Sciatic nerve (tissue), 2 donors: ENCODE measurements at regions not wholly inside any gene's neighbourhood (a gene's known extent, or its start where the extent isn't known, plus 50 kb on each side); places are given as distances from the start of the nearest gene placed in this dataset.
"Not testable (repeated sequence)": the region's sequence is repeated elsewhere in the genome, so short reads cannot be mapped to it uniquely, and the experiment has no call there.

Source experiments
- ATAC-seq: fragments of 200-7000 bp; cut with Tn5 transposase; one replicate; pipeline ENCODE4 v1.9.1; 2020; ENCODE audit warnings: mild to moderate bottlenecking, moderate library complexity
- DNase-seq: peaks from one replicate; pipeline ENCODE4 v3.0.0-alpha.2; 2020; ENCODE audit warnings: low spot score
- intact Hi-C: fragments of 100-400 bp; cut with DNase I; formaldehyde crosslinking; loops from one replicate; pipeline ENCODE4 v1.14.2; 2022
- donor health status: DM: no; HTN: no; CAD: no.
- donor health status: DM: no; HTN: no; CAD: no.

GRCh38 chr7:88628363-88629085 lies 131.0 kb upstream of the ZNF804B start:
- ATAC-seq = no peak
- DNase-seq = no peak
- intact Hi-C loops = no loop called here

DNA sequence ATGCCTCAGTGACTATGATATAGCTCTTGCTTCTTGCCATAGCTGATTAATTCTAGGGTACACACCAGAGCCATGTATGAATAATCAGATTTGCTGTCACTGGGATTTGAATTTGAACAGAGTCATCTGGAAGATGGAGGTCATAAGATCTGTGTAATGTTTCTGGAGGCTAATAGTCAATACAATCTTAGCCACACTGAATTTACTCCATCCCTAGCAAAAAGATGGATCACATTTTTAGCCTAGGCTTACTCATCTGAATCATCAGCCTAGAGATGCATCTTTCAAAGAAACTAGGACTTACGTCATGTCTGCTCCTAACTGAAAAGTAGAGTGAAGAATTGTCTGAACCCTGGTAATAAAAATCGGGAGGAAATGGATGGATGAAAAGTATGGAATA lies 142.3 kb upstream of the ZNF804B start:
- intact Hi-C loops = no loop called here
- DNase-seq = no peak
- no peak for ATAC-seq

DNA sequence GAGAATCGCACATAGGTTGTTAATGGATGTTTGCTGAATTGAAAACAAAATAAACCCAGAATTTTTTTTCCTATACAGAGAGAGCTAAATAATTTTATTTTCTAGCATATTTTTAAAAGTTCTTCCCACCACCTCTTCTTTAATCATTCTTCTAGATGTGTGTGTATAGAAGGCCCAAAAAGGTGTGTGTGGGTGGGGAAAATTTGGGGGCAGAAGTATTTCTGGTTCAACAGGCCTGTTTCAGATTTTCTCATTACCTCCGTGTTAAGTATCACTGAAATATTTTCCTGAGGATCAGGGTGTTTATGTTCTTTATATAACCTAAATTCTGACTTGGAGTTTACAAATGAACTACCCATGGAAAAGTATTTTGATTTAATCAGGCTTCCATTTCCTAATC lies 144.2 kb upstream of the ZNF804B start:
- no peak for DNase-seq
- ATAC-seq = no peak
- intact Hi-C loops = no loop called here

- DNase-seq (no peak), ATAC-seq (no peak)
- intact Hi-C loops = no loop called here
Measured at GRCh38 chr7:88614736-88615135, 144.8 kb upstream of the ZNF804B start.

DNA sequence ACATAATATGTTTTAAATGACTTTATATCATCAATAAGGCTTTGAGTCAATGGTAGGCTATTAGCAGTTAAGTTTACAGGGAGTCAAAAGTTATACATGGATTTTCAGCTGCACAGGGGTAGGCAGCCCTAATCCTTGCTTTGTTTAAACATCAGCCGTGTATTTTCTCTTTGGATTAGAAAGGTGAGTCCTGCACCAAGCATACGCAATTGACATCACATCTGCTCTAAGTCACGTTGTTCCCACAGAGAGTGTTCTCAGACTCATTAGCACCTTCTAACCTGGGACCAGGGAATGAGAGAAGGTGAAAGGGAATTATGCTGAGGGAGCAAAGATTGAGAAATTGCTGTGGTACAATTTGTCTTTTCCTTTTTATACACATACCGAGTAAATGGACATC lies 148.6 kb upstream of the ZNF804B start:
- no peak for ATAC-seq
- DNase-seq = no peak
- intact Hi-C loops = no loop called here

DNA sequence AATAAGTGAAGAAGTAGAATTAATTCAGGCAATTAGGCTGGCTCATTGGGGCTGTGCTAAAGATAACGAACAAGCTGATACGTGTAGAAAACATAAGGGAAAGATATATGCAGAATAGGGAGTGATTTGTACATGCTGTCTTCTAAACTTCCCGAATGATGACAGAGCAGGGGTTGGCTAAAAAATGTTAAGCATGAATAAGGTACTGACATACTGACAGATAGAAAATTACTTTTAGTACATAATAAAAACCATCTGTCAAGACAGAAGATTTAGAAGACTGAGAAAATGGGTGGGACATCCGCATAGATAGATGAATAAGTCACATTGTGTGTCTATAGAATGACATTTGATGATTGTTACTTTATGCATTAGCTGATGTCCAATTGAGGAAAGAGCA lies 158.8 kb upstream of the ZNF804B start:
- intact Hi-C loops = no loop called here
- ATAC-seq (no peak), DNase-seq (no peak)

DNA sequence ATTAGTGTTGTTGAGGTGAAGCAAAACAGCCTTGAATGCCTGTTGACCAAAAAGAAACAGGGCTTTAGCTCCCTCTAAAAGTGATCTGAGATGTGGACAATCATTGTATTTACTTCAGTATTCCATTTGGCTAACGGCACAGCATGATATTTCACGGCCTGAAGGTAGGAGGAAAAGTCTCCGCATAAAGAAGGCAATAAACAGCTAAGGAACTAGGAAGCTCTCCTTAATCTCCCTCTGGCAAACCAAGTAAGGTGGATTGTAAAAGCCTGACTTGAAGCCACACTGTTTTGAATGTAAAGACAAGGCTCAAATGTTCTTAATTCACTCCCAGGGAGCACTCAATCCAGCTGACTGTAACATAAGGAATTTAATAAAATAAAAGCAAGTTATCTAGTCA lies 160.0 kb upstream of the ZNF804B start:
- intact Hi-C loops = no loop called here
- no peak for ATAC-seq

GRCh38 chr7:88597941-88598425 lies 161.5 kb upstream of the ZNF804B start:
- intact Hi-C loops = no loop called here
- no peak for ATAC-seq
- DNase-seq = no peak

More for the DNA sequence above, 160.0 kb upstream of the ZNF804B start:
- no peak for DNase-seq

DNA sequence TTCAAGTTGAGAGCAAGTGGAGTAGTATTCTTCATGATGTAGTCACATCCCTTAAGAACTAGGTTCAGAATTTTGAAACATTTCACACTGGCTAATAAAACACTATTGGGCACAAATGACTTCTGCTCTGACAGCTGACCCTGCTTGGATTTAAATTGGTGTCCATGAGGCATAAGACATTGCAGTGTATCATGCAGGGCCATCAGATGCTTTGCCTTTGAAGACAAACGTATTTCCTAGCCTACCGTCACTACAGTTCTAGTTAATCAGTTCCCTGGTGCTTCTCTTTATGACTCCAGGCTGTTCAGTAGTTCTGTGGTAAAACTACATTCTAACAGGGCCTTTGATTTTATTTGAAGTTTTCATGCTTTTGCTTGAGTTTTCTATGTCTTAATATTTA lies 168.5 kb upstream of the ZNF804B start:
- no peak for DNase-seq
- intact Hi-C loops = no loop called here
- ATAC-seq = no peak

- intact Hi-C loops = no loop called here
- DNase-seq = no peak
Measured at GRCh38 chr7:88589927-88590326, 169.6 kb upstream of the ZNF804B start.

GRCh38 chr7:88586890-88587289 lies 172.6 kb upstream of the ZNF804B start:
- no peak for ATAC-seq
- no peak for DNase-seq
- intact Hi-C loops = no loop called here

More at GRCh38 chr7:88589927-88590326, 169.6 kb upstream of the ZNF804B start:
- no peak for ATAC-seq

DNA sequence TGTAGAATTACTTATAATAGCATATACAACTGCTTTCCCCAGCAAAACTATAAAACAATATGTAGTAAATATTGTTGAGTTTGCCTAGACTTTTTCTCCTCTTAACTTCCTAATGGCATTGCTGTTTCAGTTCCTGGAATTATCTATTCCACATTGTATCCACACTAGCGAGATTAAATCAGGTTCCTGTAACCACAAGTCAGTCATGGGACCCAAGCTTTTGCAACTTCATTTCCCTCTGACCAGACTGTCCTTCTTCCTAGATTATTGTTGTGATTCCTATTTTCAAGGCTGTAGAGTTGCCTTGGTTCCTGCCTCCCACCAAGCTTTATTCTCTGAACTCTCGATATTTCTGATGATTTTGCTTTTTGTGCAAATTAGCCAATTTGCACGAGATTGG lies 173.3 kb upstream of the ZNF804B start:
- intact Hi-C loops = no loop called here
- DNase-seq = no peak
- no peak for ATAC-seq

DNA sequence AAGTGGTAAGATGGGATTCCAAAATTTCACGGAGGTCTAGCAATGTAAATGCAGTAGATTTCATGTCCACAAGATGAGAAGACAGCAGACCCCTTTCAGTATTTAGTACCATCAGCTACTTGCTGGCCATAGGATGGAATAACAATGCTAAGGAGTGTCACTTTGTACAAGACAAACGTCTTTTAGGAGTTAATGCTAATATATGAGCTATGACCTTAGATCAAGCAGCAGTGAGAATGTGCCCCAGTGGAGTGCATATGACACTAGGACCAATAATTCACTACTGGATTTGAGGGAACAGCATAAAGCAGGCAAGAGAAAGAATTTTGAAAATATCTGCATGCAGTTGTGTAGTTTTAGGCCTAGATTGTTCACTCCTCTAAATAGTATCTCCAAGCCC lies 182.8 kb upstream of the ZNF804B start:
- DNase-seq = no peak
- ATAC-seq = no peak
- intact Hi-C loops = no loop called here

DNA sequence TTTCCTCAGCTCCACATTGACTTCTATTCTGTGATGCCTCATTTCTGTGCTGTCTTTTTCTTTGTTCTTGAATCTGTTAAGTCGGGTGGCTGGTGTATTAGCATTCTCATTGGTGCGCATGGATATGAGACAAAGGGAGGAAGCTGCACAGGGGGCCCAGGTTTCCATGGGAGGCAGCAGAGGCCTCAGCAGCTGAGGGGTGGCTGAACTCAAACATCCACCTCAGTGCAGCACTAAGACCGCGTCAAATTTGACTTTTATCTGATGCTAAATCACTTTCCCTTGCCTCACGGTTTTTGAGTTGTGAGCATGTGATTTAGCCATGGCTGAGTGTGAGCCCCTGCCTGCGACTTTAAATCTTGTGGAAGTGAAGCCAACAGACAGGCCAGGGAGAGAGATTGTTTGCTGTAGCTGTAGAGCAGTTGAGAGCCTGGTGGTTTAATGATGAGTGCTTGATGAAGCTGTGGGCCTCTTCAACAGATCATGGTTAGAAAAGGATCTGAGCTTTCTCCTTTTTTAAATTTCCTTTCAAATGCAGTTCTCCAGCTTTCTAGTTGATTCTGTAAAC lies 193.3 kb upstream of the ZNF804B start:
- no peak for ATAC-seq
- intact Hi-C loops = no loop called here
- DNase-seq = no peak

DNA sequence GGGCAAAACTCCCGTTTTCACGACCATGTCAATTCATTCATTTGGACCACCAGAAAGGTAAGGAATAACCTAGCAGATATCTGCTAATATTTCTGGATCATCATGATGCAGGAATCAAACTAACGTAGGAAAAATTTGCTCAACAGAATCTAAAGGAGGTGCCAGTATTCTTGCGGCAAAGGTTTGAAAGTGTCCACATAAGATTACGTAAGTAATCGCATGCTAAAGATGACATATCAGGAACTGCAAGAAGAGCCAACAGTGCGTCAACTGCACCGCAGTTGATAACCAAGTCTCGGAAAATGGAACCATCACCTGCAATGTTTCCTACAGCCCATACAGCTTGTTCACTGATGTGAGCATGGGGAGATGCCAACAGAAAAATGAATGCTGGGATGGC lies 194.1 kb upstream of the ZNF804B start:
- ATAC-seq (no peak), DNase-seq (no peak)

GRCh38 chr7:88556441-88556840 lies 203.1 kb upstream of the ZNF804B start:
- DNase-seq, ATAC-seq: not testable (repeated sequence)
- intact Hi-C loops = loop anchor here (5.0 kb wide), 1 partner anchor 1681 kb away; no protein-coding TSS in a partner anchor

More for the DNA sequence above, 194.1 kb upstream of the ZNF804B start:
- intact Hi-C loops = no loop called here

GRCh38 chr7:88554847-88555246 lies 204.7 kb upstream of the ZNF804B start:
- not testable (repeated sequence) for DNase-seq, ATAC-seq
- intact Hi-C loops = loop anchor here (5.0 kb wide), 1 partner anchor 1682 kb away; no protein-coding TSS in a partner anchor

DNA sequence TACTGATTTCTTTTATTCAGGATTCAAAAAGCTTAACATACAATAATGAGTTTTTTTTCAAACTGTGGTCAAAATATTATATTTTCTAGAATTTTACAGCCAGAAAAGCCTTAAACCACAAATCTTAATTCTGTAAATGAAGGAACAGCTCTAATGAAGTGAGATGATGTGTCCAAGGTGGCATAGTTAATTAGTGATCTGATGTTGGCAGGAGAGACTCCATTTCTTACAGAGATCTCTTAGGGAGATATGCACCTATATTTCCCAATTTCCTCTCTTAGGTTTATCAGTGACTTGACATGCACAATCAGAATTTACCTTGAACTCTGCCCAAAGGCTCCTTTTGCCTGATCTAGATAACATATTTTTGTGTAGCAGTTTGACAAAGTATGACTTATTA lies 211.1 kb upstream of the ZNF804B start:
- intact Hi-C loops = no loop called here
- DNase-seq (no peak), ATAC-seq (no peak)

DNA sequence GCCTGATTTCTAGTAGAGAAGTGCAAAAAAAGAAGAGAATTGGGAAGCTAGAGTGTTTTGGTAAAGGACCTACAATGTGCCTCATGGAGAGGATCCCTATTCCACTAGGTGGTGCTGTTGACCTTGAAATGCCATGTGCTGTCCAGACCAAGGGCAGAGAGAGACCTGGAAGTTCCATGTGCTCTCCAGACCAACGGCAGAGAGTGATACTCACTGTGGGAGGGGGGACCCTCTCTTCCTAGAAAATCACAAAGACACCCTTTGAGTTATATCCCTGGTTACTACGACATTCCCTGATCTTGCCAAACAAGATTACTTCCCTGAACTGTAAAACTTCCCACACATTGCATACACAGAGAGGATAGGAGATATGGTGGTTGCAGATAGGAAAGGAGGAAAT lies 212.7 kb upstream of the ZNF804B start:
- ATAC-seq (no peak), DNase-seq (no peak)
- intact Hi-C loops = no loop called here

GRCh38 chr7:88545663-88546062 lies 213.8 kb upstream of the ZNF804B start:
- DNase-seq (no peak), ATAC-seq (no peak)
- intact Hi-C loops = no loop called here

DNA sequence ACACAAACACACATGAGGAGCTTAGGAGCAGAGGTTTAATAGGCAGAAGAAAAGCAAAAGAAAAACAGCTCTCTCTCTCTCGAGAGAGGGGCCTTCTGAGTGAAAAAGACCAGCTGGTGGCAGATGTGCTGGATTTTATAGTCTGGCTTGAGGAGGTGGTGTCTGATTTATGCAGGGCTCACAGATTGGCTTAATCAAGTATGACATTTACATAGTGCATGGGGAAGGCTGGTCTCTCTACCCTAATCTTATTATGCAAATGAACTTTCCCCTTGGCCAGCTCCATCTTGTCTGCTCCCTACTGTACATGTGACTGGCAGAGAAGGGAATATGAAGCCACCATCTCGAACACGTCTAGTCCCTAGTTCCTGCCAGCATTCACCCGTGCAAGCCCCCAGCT lies 219.5 kb upstream of the ZNF804B start:
- ATAC-seq (no peak), DNase-seq (no peak)
- intact Hi-C loops = no loop called here
